ENCODE measurements at regions not wholly inside any gene's neighbourhood (a gene's known extent, or its start where the extent isn't known, plus 50 kb on each side); places are given as distances from the start of the nearest gene placed in this dataset.
"Not testable (repeated sequence)": the region's sequence is repeated elsewhere in the genome, so short reads cannot be mapped to it uniquely, and the experiment has no call there.

DNA sequence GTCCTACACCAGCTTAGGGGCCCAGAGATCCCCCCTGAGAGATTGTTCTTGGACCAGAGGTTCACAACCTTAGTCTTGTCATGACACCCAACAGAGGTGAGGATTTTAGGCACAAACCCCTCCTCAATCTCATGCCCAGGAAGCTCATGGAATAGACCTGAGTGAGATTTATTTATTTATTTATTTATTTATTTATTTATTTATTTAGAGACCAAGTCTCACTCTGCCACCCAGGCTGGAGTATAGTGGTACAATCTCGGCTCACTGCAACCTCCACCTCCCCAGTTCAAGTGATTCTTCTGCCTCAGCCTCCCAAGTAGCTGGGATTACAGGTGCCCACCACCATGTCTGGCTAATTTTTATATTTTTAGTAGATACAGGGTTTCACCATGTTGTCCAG is 71.4 kb upstream of the TSC22D1 start:
- TF ChIP-seq, protein P1, sequence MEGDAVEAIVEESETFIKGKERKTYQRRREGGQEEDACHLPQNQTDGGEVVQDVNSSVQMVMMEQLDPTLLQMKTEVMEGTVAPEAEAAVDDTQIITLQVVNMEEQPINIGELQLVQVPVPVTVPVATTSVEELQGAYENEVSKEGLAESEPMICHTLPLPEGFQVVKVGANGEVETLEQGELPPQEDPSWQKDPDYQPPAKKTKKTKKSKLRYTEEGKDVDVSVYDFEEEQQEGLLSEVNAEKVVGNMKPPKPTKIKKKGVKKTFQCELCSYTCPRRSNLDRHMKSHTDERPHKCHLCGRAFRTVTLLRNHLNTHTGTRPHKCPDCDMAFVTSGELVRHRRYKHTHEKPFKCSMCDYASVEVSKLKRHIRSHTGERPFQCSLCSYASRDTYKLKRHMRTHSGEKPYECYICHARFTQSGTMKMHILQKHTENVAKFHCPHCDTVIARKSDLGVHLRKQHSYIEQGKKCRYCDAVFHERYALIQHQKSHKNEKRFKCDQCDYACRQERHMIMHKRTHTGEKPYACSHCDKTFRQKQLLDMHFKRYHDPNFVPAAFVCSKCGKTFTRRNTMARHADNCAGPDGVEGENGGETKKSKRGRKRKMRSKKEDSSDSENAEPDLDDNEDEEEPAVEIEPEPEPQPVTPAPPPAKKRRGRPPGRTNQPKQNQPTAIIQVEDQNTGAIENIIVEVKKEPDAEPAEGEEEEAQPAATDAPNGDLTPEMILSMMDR (IDR thresholded peaks at IDR 0.05): not testable (repeated sequence)
- not testable (repeated sequence) for TF ChIP-seq POLR2A (IDR thresholded peaks at IDR 0.05)

Measured in testis (tissue), 2 donors.